H1 (cell line): ENCODE measurements at regions not wholly inside any gene's neighbourhood (a gene's known extent, or its start where the extent isn't known, plus 50 kb on each side); places are given as distances from the start of the nearest gene placed in this dataset.

Source experiments
- CTCF ChIA-PET: fragments of 300-600 bp; sonication (Branson Sonifier 250); formaldehyde crosslinking; loops from one replicate; lab custom pipeline; 2021; ENCODE audit not compliant: partially characterized antibody; lab: Charles Lee
- POLR2A ChIA-PET: fragments of 300-600 bp; sonication (Branson Sonifier 250); formaldehyde crosslinking; loops from one replicate; lab custom pipeline; 2021; ENCODE audit warnings: inconsistent platforms; ENCODE audit not compliant: partially characterized antibody; lab: Charles Lee
- DNase-seq, 2 experiments: peaks; one replicate each; pipeline versions ENCODE4 v3.0.0 to v3.0.0-alpha.2; 2010 to 2022; ENCODE audit warnings: low spot score in 2 of 2, low read depth in 1 of 2, mixed read lengths in 1 of 2
- FAIRE-seq: peaks from 2 replicates; lab custom pipeline; 2011; peaks lifted over from hg19 to GRCh38; lab: Jason Lieb, UNC
- H2AFZ ChIP-seq: 2 replicates; pipeline ENCODE4 v1.8.1; 2012; ENCODE audit warnings: low read length, inconsistent platforms
- H2AK5ac ChIP-seq: 2 replicates; pipeline ENCODE4 v1.6.1; 2013; ENCODE audit warnings: low read depth, low read length
- H2BK120ac ChIP-seq: replicated peaks from 2 replicates; pipeline ENCODE3; 2013; ENCODE audit warnings: low read depth, low read length, inconsistent platforms
- H2BK12ac ChIP-seq: 2 replicates; pipeline ENCODE4 v1.6.1; 2013; ENCODE audit warnings: low read depth, low read length
- H2BK15ac ChIP-seq: 2 replicates; pipeline ENCODE4 v1.6.1; 2013; ENCODE audit warnings: low read length
- H2BK20ac ChIP-seq: 2 replicates; pipeline ENCODE4 v1.6.1; 2013; ENCODE audit warnings: low read length
- H2BK5ac ChIP-seq: 2 replicates; pipeline ENCODE4 v1.6.1; 2013; ENCODE audit warnings: low read depth, low read length
- H3K14ac ChIP-seq: 2 replicates; pipeline ENCODE4 v1.6.1; 2013; ENCODE audit warnings: inconsistent platforms; ENCODE audit not compliant: insufficient read length
- H3K18ac ChIP-seq: 2 replicates; pipeline ENCODE4 v1.6.1; 2013; ENCODE audit warnings: low read length; ENCODE audit errors: extremely low read depth
- H3K23ac ChIP-seq: 2 replicates; pipeline ENCODE4 v1.6.1; 2013; ENCODE audit warnings: inconsistent platforms; ENCODE audit not compliant: insufficient read length
- H3K23me2 ChIP-seq: 2 replicates; pipeline ENCODE4 v1.6.1; 2013; ENCODE audit warnings: low read depth, low read length
- H3K27ac ChIP-seq: 2 replicates; pipeline ENCODE4 v1.6.1; 2011; ENCODE audit warnings: low read depth, low read length, inconsistent platforms
- H3K27me3 ChIP-seq, 4 experiments: replicated peaks in 1 of 4; 1 replicate in 1 of 4; 2 replicates in 3 of 4; pipeline versions ENCODE4 v1.6.1 to v1.8.1; 2011 to 2013; ENCODE audit warnings: low read length in 3 of 4, mild to moderate bottlenecking in 3 of 4, inconsistent platforms in 2 of 4, mixed read lengths in 2 of 4, moderate library complexity in 1 of 4; ENCODE audit not compliant: control insufficient read depth in 3 of 4, insufficient read depth in 3 of 4; ENCODE audit errors: extremely low read depth in 1 of 4
- H3K36me3 ChIP-seq, 4 experiments: 2 replicates each; pipeline versions ENCODE4 v1.6.1 to v1.8.1; 2011 to 2013; ENCODE audit warnings: mild to moderate bottlenecking in 4 of 4, low read length in 3 of 4, moderate library complexity in 2 of 4, control low read depth in 1 of 4, inconsistent platforms in 1 of 4; ENCODE audit not compliant: insufficient read depth in 4 of 4, control insufficient read depth in 2 of 4
- H3K4ac ChIP-seq: replicated peaks from 2 replicates; pipeline ENCODE3; 2013; ENCODE audit warnings: low read length, low read depth, mixed read lengths, inconsistent platforms; ENCODE audit not compliant: insufficient read length
- H3K4me1 ChIP-seq, 4 experiments: replicated peaks in 1 of 4; 1 replicate in 1 of 4; 2 replicates in 3 of 4; pipeline versions ENCODE4 v1.6.1 to v1.8.1; 2011 to 2013; ENCODE audit warnings: low read length in 3 of 4, inconsistent platforms in 2 of 4, mixed read lengths in 1 of 4; ENCODE audit not compliant: insufficient read depth in 4 of 4, control insufficient read depth in 3 of 4
- H3K4me2 ChIP-seq, 2 experiments: 2 replicates each; pipeline versions ENCODE4 v1.6.1 to v1.8.1; 2011 to 2013; ENCODE audit warnings: low read depth in 2 of 2, low read length in 2 of 2, control low read depth in 1 of 2, inconsistent platforms in 1 of 2, mild to moderate bottlenecking in 1 of 2; ENCODE audit not compliant: insufficient read depth in 1 of 2
- H3K4me3 ChIP-seq, 4 experiments: fragments of 200-600, 300-600 bp in 1 of 4; sonication (generic), shearing (Covaris generic), sonication (Bioruptor Twin) in 1 of 4; 2 replicates each; pipeline versions ENCODE4 v1.5.1 to v1.8.1; 2011 to 2016; ENCODE audit warnings: low read length in 4 of 4, low read depth in 3 of 4, control low read depth in 2 of 4, inconsistent platforms in 2 of 4, mild to moderate bottlenecking in 2 of 4, mixed read lengths in 1 of 4, moderate library complexity in 1 of 4; ENCODE audit not compliant: insufficient read depth in 2 of 4; ENCODE audit errors: extremely low read depth in 1 of 4
- H3K56ac ChIP-seq: replicated peaks from 2 replicates; pipeline ENCODE3; 2013; ENCODE audit warnings: low read depth, mild to moderate bottlenecking, mixed read lengths, low read length, inconsistent platforms; ENCODE audit not compliant: insufficient read length
- H3K79me1 ChIP-seq: 2 replicates; pipeline ENCODE4 v1.6.1; 2013; ENCODE audit warnings: low read depth, low read length, control low read depth
- H3K79me2 ChIP-seq, 2 experiments: 2 replicates each; pipeline versions ENCODE4 v1.6.1 to v1.8.1; 2012 to 2013; ENCODE audit warnings: low read length in 2 of 2, mild to moderate bottlenecking in 2 of 2, inconsistent platforms in 1 of 2; ENCODE audit not compliant: insufficient read depth in 2 of 2, control insufficient read depth in 1 of 2
- H3K9ac ChIP-seq, 4 experiments: replicated peaks in 1 of 4; 1 replicate in 1 of 4; 2 replicates in 3 of 4; pipeline versions ENCODE4 v1.6.1 to v1.8.1; 2011 to 2013; ENCODE audit warnings: low read depth in 3 of 4, low read length in 3 of 4, control low read depth in 2 of 4, mild to moderate bottlenecking in 2 of 4, moderate library complexity in 2 of 4, inconsistent platforms in 1 of 4; ENCODE audit errors: extremely low read depth in 1 of 4
- H3K9me3 ChIP-seq, 2 experiments: 2 replicates each; pipeline versions ENCODE4 v1.6.1 to v1.8.1; 2012 to 2013; ENCODE audit warnings: mild to moderate bottlenecking in 2 of 2, moderate library complexity in 2 of 2, control low read depth in 1 of 2, inconsistent platforms in 1 of 2, low read depth in 1 of 2, low read length in 1 of 2, mixed read lengths in 1 of 2; ENCODE audit not compliant: insufficient read depth in 2 of 2
- H4K20me1 ChIP-seq, 2 experiments: replicated peaks in 1 of 2; 2 replicates each; pipeline versions ENCODE3 to v1.8.1; 2011 to 2013; ENCODE audit warnings: inconsistent platforms in 2 of 2, low read length in 2 of 2, mild to moderate bottlenecking in 1 of 2; ENCODE audit not compliant: insufficient read depth in 2 of 2, control insufficient read depth in 1 of 2
- H4K5ac ChIP-seq: 2 replicates; pipeline ENCODE4 v1.6.1; 2013; ENCODE audit warnings: low read length, low read depth, mixed read lengths, inconsistent platforms; ENCODE audit not compliant: insufficient read length
- H4K8ac ChIP-seq: 2 replicates; pipeline ENCODE4 v1.8.0; 2013; ENCODE audit warnings: mild to moderate bottlenecking, moderate library complexity, low read length, inconsistent platforms; ENCODE audit not compliant: insufficient read depth; ENCODE audit errors: extremely low read depth
- H4K91ac ChIP-seq: replicated peaks from 2 replicates; pipeline ENCODE3; 2013; ENCODE audit warnings: low read length, mixed read lengths, inconsistent platforms; ENCODE audit not compliant: insufficient read length
- MAFK ChIP-seq: IDR thresholded peaks from 2 replicates; pipeline ENCODE4 v1.6.1; 2012; ENCODE audit warnings: low read depth, mild to moderate bottlenecking, improper control_type of control experiment, low read length
- RAD21 ChIP-seq, 2 experiments: IDR thresholded peaks in 1 of 2; conservative IDR thresholded peaks in 1 of 2; 2 replicates each; pipeline ENCODE4 v1.6.1; 2011; ENCODE audit warnings: low read depth in 2 of 2, low read length in 2 of 2, improper control_type of control experiment in 1 of 2, inconsistent platforms in 1 of 2, mild to moderate bottlenecking in 1 of 2, moderate library complexity in 1 of 2
- SP2 ChIP-seq: IDR thresholded peaks from 2 replicates; pipeline ENCODE4 v1.6.1; 2012; ENCODE audit warnings: mild to moderate bottlenecking, low read length, inconsistent platforms
- SRF ChIP-seq: IDR thresholded peaks from 2 replicates; pipeline ENCODE4 v1.6.1; 2011; ENCODE audit warnings: mild to moderate bottlenecking, low read depth, low read length, moderate library complexity
- WGBS, 2 experiments: shearing (Covaris generic) in 1 of 2; methylation state at CpG; one replicate each; pipeline versions ENCODE4 v1.1.6 to v1.1.7; 2013 to 2015; ENCODE audit warnings: low lambda C conversion rate in 2 of 2, mixed read lengths in 2 of 2, inconsistent platforms in 1 of 2, low coverage in 1 of 2, missing lambda C conversion rate in 1 of 2; ENCODE audit not compliant: insufficient replicate concordance in 2 of 2, insufficient coverage in 1 of 2, insufficient read length in 1 of 2; ENCODE audit errors: extremely low coverage in 1 of 2, missing lambda C conversion rate in 1 of 2; 5-methylcytosine and 5-hydroxymethylcytosine counted together

DNA sequence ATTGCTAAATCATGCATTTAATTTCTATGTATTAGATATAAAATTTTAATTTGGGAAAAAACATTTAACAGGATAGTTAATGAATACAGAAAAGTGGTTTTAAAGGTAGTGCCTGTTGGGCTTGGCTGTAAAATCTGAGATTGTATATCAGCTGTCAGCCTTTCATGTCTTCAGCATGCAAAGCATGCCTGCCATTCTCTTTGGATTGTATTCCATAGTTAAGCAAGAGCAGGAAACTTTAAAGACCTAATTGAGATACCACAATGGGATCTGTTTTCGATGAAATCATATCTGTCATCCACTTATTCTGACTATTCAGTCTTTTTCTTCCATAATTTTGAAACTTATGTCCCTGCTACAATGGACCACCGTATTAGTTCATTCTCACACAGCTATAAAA, 451.0 kb upstream of the DDI1 start:
- Histone ChIP-seq H3K23me2 (no peaks in the 10 kb centered on the region), H3K14ac (no peak overlapping the region), H3K79me2 (no peaks in the 10 kb centered on the region), H3K4me3 (no peak overlapping the region), H2BK120ac (no peak overlapping the region), H3K27ac (no peak overlapping the region), H3K9me3 (no peaks in the 10 kb centered on the region), H2AFZ (no peak overlapping the region), H2BK15ac (no peak overlapping the region), H4K8ac (no peak overlapping the region), H3K79me1 (no peaks in the 10 kb centered on the region), H3K4me1 (no peaks in the 10 kb centered on the region), H4K20me1 (no peaks in the 10 kb centered on the region), H3K18ac (no peak overlapping the region), H3K36me3 (no peaks in the 10 kb centered on the region), H3K23ac (no peak overlapping the region), H3K9ac (no peak overlapping the region), H4K5ac (no peak overlapping the region), H3K4me2 (no peak overlapping the region), H3K56ac (no peak overlapping the region), H3K27me3 (no peaks in the 10 kb centered on the region), H2BK5ac (no peak overlapping the region), H3K4ac (no peak overlapping the region), H2AK5ac (no peak overlapping the region), H2BK12ac (no peak overlapping the region), H4K91ac (no peak overlapping the region), H2BK20ac (no peak overlapping the region)
- POLR2A ChIA-PET = no interaction called here
- FAIRE-seq = no peak
- no peak for TF ChIP-seq SP2
- TF ChIP-seq MAFK = no peak
- no peak for TF ChIP-seq SRF
- no peak for TF ChIP-seq RAD21 (IDR thresholded peaks at IDR 0.05 in 1 of 2, conservative IDR thresholded peaks at IDR 0.05 in 1 of 2; ENCODE audit: low read depth in 2 of 2, low read length in 2 of 2)
- WGBS, 2 experiments = 83% methylated on average over 2 of the region's 2 CpGs; no CpG with 5 or more reads in 1 of the 2 experiments
- DNase-seq = no peak
- CTCF ChIA-PET = interaction anchor here (2.4 kb wide), 1 partner anchor 15 kb away, joined by 13 read pairs; no protein-coding TSS in a partner anchor
